ENCODE measurements at regions not wholly inside any gene's neighbourhood (a gene's known extent, or its start where the extent isn't known, plus 50 kb on each side); places are given as distances from the start of the nearest gene placed in this dataset.

GRCh38 chr6:1075880-1076279 is 236.0 kb upstream of the FOXQ1 start:
- H3K4me1 ChIP-seq (ENCODE audit: control insufficient read depth in 1 of 2, extremely low read depth in 1 of 2, insufficient read depth in 2 of 2, low read length in 2 of 2) = no peaks in the 10 kb centered on the region
- no peaks in the 10 kb centered on the region for H3K36me3 Mint-ChIP-seq
- H3K4me1 Mint-ChIP-seq = no peaks in the 10 kb centered on the region
- no peaks in the 10 kb centered on the region for H3K9me3 Mint-ChIP-seq
- H3K4me3 Mint-ChIP-seq = no peak overlapping the region
- ChIA-PET CTCF (no interaction called here), POLR2A (interaction anchor here in 1 of 2 donors (0.7 kb wide), 1 partner anchor 79 kb away, joined by 5 read pairs; no protein-coding TSS in a partner anchor)
- ATAC-seq (replicated peaks in 1 of 4) (no peak), DNase-seq (no peak)
- peaks cover 6 to 13% of the 10 kb centered on the region in 2 donors for H3K27me3 Mint-ChIP-seq
- H3K4me3 ChIP-seq (ENCODE audit: control insufficient read depth in 1 of 2, extremely low read depth in 1 of 2, low read length in 1 of 2) = no peak overlapping the region
- H3K27ac Mint-ChIP-seq = no peak overlapping the region
- H3K27me3 ChIP-seq (replicated peaks in 1 of 2; ENCODE audit: control insufficient read depth in 2 of 2, extremely low read depth in 1 of 2, insufficient read depth in 2 of 2, low read length in 1 of 2) = peaks cover 0 to 23% of the 10 kb centered on the region in 2 experiments
- WGBS (ENCODE audit: insufficient coverage) = 75% methylated on average over 2 of the region's 4 CpGs
- H3K27ac ChIP-seq (ENCODE audit: low read length) = no peak overlapping the region
- no peaks in the 10 kb centered on the region for H3K36me3 ChIP-seq (ENCODE audit: control insufficient read depth in 2 of 2, extremely low read depth in 1 of 2, insufficient read depth in 1 of 2, low read length in 1 of 2)
- H3K9me3 ChIP-seq = no peaks in the 10 kb centered on the region

DNA sequence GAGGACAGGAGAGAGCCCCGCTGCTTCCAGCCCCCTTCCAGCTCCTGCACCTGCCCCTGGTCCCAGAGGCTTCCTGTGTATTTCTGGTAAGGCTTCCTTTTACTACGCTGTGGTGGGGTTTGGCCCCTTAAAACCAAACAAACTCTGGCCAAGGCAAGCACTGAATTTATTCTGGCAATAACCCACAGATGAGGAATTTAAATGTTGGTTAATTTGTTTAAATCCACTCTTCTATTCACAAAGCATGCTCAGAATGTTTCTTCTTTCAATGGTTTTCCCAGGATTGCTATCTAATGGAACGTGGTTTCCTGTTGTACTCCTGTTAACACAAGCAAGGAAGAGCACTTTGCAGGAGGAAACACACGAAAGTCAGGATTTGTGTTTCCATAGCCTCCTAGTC is 236.5 kb upstream of the FOXQ1 start:
- H3K4me1 ChIP-seq (ENCODE audit: control insufficient read depth in 1 of 2, extremely low read depth in 1 of 2, insufficient read depth in 2 of 2, low read length in 2 of 2) = no peaks in the 10 kb centered on the region
- no peak overlapping the region for H3K4me3 ChIP-seq (ENCODE audit: control insufficient read depth in 1 of 2, extremely low read depth in 1 of 2, low read length in 1 of 2)
- H3K9me3 ChIP-seq = no peaks in the 10 kb centered on the region
- ChIA-PET POLR2A (interaction anchor here in 1 of 2 donors (0.7 kb wide), 1 partner anchor 80 kb away, joined by 5 read pairs; no protein-coding TSS in a partner anchor), CTCF (no interaction called here)
- no peak for ATAC-seq (replicated peaks in 1 of 4)
- DNase-seq = no peak
- H3K4me1 Mint-ChIP-seq = no peaks in the 10 kb centered on the region
- peaks cover 0 to 19% of the 10 kb centered on the region in 2 experiments for H3K27me3 ChIP-seq (replicated peaks in 1 of 2; ENCODE audit: control insufficient read depth in 2 of 2, extremely low read depth in 1 of 2, insufficient read depth in 2 of 2, low read length in 1 of 2)
- WGBS (ENCODE audit: insufficient coverage) = 60% methylated on average over 1 of the region's 4 CpGs
- no peaks in the 10 kb centered on the region for H3K9me3 Mint-ChIP-seq
- no peak overlapping the region for H3K27ac Mint-ChIP-seq
- no peak overlapping the region for H3K4me3 Mint-ChIP-seq
- H3K27ac ChIP-seq (ENCODE audit: low read length) = no peak overlapping the region
- H3K36me3 Mint-ChIP-seq = no peaks in the 10 kb centered on the region
- no peaks in the 10 kb centered on the region for H3K36me3 ChIP-seq (ENCODE audit: control insufficient read depth in 2 of 2, extremely low read depth in 1 of 2, insufficient read depth in 1 of 2, low read length in 1 of 2)
- H3K27me3 Mint-ChIP-seq = peaks cover 10 to 16% of the 10 kb centered on the region in 2 donors

GRCh38 chr6:1070085-1070521 is 241.8 kb upstream of the FOXQ1 start:
- no peaks in the 10 kb centered on the region for H3K9me3 Mint-ChIP-seq
- H3K27ac Mint-ChIP-seq = no peak overlapping the region
- 37% methylated on average over 12 of the region's 12 CpGs for WGBS (ENCODE audit: insufficient coverage)

DNA sequence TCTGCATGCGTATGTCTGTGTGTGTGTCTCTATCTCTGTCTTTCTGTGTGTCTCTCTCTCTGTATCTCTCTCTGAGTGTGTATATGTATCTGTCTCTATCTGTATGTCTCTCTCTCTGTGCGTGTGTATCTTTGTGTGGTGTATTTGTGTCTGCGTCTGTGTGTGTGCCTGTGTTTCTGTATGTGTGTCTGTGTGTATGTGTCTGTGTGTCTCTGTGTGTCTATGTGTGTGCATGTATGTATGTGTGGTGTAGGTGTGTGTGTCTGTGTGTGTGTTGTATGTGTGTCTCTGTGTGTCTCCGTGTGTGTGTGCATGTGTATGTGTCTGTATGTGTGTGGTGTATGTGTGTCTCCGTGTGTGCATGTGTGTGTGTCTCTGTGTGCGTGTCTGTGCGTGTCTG is 243.0 kb upstream of the FOXQ1 start:
- ATAC-seq (replicated peaks in 1 of 4) = no peak

More at GRCh38 chr6:1070085-1070521, 241.8 kb upstream of the FOXQ1 start:
- ChIA-PET POLR2A (no interaction called here), CTCF (no interaction called here)
- Histone ChIP-seq H3K9me3 (no peaks in the 10 kb centered on the region), H3K4me1 (ENCODE audit: control insufficient read depth in 1 of 2, extremely low read depth in 1 of 2, insufficient read depth in 2 of 2, low read length in 2 of 2) (no peaks in the 10 kb centered on the region), H3K4me3 (ENCODE audit: control insufficient read depth in 1 of 2, extremely low read depth in 1 of 2, low read length in 1 of 2) (no peak overlapping the region), H3K36me3 (ENCODE audit: control insufficient read depth in 2 of 2, extremely low read depth in 1 of 2, insufficient read depth in 1 of 2, low read length in 1 of 2) (no peaks in the 10 kb centered on the region), H3K27me3 (replicated peaks in 1 of 2; ENCODE audit: control insufficient read depth in 2 of 2, extremely low read depth in 1 of 2, insufficient read depth in 2 of 2, low read length in 1 of 2) (peaks cover 0 to 16% of the 10 kb centered on the region in 2 experiments), H3K27ac (ENCODE audit: low read length) (no peak overlapping the region)
- Mint-ChIP-seq H3K36me3 (no peaks in the 10 kb centered on the region), H3K27me3 (peaks cover 14 to 16% of the 10 kb centered on the region in 2 donors), H3K4me3 (no peak overlapping the region), H3K4me1 (no peaks in the 10 kb centered on the region)
- DNase-seq (no peak), ATAC-seq (replicated peaks in 1 of 4) (no peak)

DNA sequence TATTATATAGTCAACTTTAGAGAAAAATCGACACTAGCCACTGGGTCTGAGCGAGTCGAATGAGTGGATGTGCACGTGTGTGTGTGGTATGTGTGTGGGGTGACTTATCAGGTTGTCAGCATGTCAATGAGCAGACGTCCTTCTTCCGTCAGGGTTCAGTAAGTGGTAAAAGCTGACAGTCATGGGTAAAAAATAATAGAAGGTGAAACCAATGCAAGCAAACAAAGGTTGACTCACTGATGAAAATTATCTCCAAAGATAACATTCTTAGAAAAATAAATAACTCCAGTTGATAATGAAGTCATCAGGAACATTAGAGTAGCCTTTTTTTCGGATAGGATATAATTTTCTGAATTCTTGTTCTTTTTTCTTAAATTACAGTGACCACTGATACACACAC is 243.8 kb upstream of the FOXQ1 start:
- ChIA-PET POLR2A (no interaction called here), CTCF (no interaction called here)
- WGBS (ENCODE audit: insufficient coverage) = 100% methylated on average over 1 of the region's 7 CpGs
- Mint-ChIP-seq H3K4me1 (no peaks in the 10 kb centered on the region), H3K27me3 (peaks cover 16 to 32% of the 10 kb centered on the region in 2 donors), H3K27ac (no peak overlapping the region), H3K4me3 (no peak overlapping the region), H3K9me3 (no peaks in the 10 kb centered on the region), H3K36me3 (no peaks in the 10 kb centered on the region)
- H3K27ac ChIP-seq (ENCODE audit: low read length) = no peak overlapping the region
- H3K36me3 ChIP-seq (ENCODE audit: control insufficient read depth in 2 of 2, extremely low read depth in 1 of 2, insufficient read depth in 1 of 2, low read length in 1 of 2) = no peaks in the 10 kb centered on the region
- H3K27me3 ChIP-seq (replicated peaks in 1 of 2; ENCODE audit: control insufficient read depth in 2 of 2, extremely low read depth in 1 of 2, insufficient read depth in 2 of 2, low read length in 1 of 2) = peaks cover 0 to 10% of the 10 kb centered on the region in 2 experiments
- no peaks in the 10 kb centered on the region for H3K9me3 ChIP-seq
- no peak overlapping the region for H3K4me3 ChIP-seq (ENCODE audit: control insufficient read depth in 1 of 2, extremely low read depth in 1 of 2, low read length in 1 of 2)
- H3K4me1 ChIP-seq (ENCODE audit: control insufficient read depth in 1 of 2, extremely low read depth in 1 of 2, insufficient read depth in 2 of 2, low read length in 2 of 2) = no peaks in the 10 kb centered on the region
- ATAC-seq (replicated peaks in 1 of 4) = no peak
- no peak for DNase-seq

More for the DNA sequence above, 243.0 kb upstream of the FOXQ1 start:
- ChIA-PET CTCF (no interaction called here), POLR2A (no interaction called here)
- Mint-ChIP-seq H3K4me3 (no peak overlapping the region), H3K36me3 (no peaks in the 10 kb centered on the region), H3K27me3 (peaks cover 14 to 25% of the 10 kb centered on the region in 2 donors), H3K27ac (no peak overlapping the region), H3K4me1 (no peaks in the 10 kb centered on the region), H3K9me3 (no peaks in the 10 kb centered on the region)
- Histone ChIP-seq H3K27me3 (replicated peaks in 1 of 2; ENCODE audit: control insufficient read depth in 2 of 2, extremely low read depth in 1 of 2, insufficient read depth in 2 of 2, low read length in 1 of 2) (peaks cover 0 to 10% of the 10 kb centered on the region in 2 experiments), H3K4me3 (ENCODE audit: control insufficient read depth in 1 of 2, extremely low read depth in 1 of 2, low read length in 1 of 2) (no peak overlapping the region), H3K9me3 (no peaks in the 10 kb centered on the region), H3K36me3 (ENCODE audit: control insufficient read depth in 2 of 2, extremely low read depth in 1 of 2, insufficient read depth in 1 of 2, low read length in 1 of 2) (no peaks in the 10 kb centered on the region), H3K27ac (ENCODE audit: low read length) (no peak overlapping the region), H3K4me1 (ENCODE audit: control insufficient read depth in 1 of 2, extremely low read depth in 1 of 2, insufficient read depth in 2 of 2, low read length in 2 of 2) (no peaks in the 10 kb centered on the region)
- WGBS (ENCODE audit: insufficient coverage) = 100% methylated on average over 1 of the region's 7 CpGs
- no peak for DNase-seq

GRCh38 chr6:1067346-1067745 is 244.6 kb upstream of the FOXQ1 start:
- Mint-ChIP-seq H3K27ac (no peak overlapping the region), H3K4me3 (no peak overlapping the region), H3K9me3 (no peaks in the 10 kb centered on the region), H3K27me3 (peaks cover 18 to 38% of the 10 kb centered on the region in 2 donors), H3K4me1 (no peaks in the 10 kb centered on the region), H3K36me3 (no peaks in the 10 kb centered on the region)
- peaks cover 0 to 10% of the 10 kb centered on the region in 2 experiments for H3K27me3 ChIP-seq (replicated peaks in 1 of 2; ENCODE audit: control insufficient read depth in 2 of 2, extremely low read depth in 1 of 2, insufficient read depth in 2 of 2, low read length in 1 of 2)
- no peak for ATAC-seq (replicated peaks in 1 of 4)
- WGBS (ENCODE audit: insufficient coverage) = 35% methylated on average over 2 of the region's 3 CpGs
- no peaks in the 10 kb centered on the region for H3K4me1 ChIP-seq (ENCODE audit: control insufficient read depth in 1 of 2, extremely low read depth in 1 of 2, insufficient read depth in 2 of 2, low read length in 2 of 2)
- H3K36me3 ChIP-seq (ENCODE audit: control insufficient read depth in 2 of 2, extremely low read depth in 1 of 2, insufficient read depth in 1 of 2, low read length in 1 of 2) = no peaks in the 10 kb centered on the region
- no peak overlapping the region for H3K27ac ChIP-seq (ENCODE audit: low read length)
- POLR2A ChIA-PET = no interaction called here
- DNase-seq = no peak
- no peak overlapping the region for H3K4me3 ChIP-seq (ENCODE audit: control insufficient read depth in 1 of 2, extremely low read depth in 1 of 2, low read length in 1 of 2)
- H3K9me3 ChIP-seq = no peaks in the 10 kb centered on the region
- CTCF ChIA-PET = no interaction called here
